Nephron (organoid): ENCODE measurements at regions not wholly inside any gene's neighbourhood (a gene's known extent, or its start where the extent isn't known, plus 50 kb on each side); places are given as distances from the start of the nearest gene placed in this dataset.

Experiments used
- H3K27ac Mint-ChIP-seq, 3 experiments: 2 replicates each; pipeline ENCODE4 v1.8.0; 2020; ENCODE audit warnings: mixed read lengths in 3 of 3, mild to moderate bottlenecking in 2 of 3, moderate library complexity in 1 of 3
- H3K27me3 Mint-ChIP-seq: 2 replicates; pipeline ENCODE4 v1.8.0; 2021; ENCODE audit warnings: low read depth, mild to moderate bottlenecking, moderate library complexity, mixed read lengths
- H3K36me3 Mint-ChIP-seq: 2 replicates; pipeline ENCODE4 v1.8.0; 2020; ENCODE audit warnings: low read depth, mixed read lengths
- H3K4me1 Mint-ChIP-seq: 2 replicates; pipeline ENCODE4 v1.8.0; 2020; ENCODE audit warnings: mixed read lengths
- H3K4me3 Mint-ChIP-seq, 3 experiments: 2 replicates each; pipeline ENCODE4 v1.8.0; 2020; ENCODE audit warnings: mild to moderate bottlenecking in 3 of 3, mixed read lengths in 3 of 3, moderate library complexity in 2 of 3
- H3K9me3 Mint-ChIP-seq: 2 replicates; pipeline ENCODE4 v1.8.0; 2020; ENCODE audit warnings: mixed read lengths
- TF ChIP-seq, protein P1 (sequence below), 3 experiments: fragments of 200-600 bp; sonication (generic); IDR thresholded peaks; one replicate each; pipeline ENCODE4 v1.5.0; 2021; ENCODE audit warnings: antibody characterized with exemption in 3 of 3; ENCODE audit not compliant: unreplicated experiment in 3 of 3

DNA sequence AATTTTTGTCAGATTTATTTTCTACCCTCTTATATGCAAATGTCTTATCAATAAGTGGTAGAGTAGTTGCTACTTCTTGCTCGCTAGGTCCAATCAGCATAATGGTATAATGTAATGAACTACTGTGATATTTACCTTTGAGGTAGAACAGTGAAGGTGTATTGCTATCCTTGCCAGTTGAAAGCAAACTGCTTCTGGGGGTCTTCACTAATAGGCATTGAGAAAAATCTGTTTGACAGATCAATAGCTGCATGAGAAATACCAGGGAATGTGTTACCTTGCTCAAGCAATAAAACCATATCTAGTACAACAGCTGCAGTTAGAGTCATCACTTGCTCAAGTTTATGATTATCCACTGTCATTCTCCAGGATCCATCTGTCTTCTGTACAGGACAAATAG, 50.1 kb upstream of the EFEMP1 start:
- TF ChIP-seq, protein P1, sequence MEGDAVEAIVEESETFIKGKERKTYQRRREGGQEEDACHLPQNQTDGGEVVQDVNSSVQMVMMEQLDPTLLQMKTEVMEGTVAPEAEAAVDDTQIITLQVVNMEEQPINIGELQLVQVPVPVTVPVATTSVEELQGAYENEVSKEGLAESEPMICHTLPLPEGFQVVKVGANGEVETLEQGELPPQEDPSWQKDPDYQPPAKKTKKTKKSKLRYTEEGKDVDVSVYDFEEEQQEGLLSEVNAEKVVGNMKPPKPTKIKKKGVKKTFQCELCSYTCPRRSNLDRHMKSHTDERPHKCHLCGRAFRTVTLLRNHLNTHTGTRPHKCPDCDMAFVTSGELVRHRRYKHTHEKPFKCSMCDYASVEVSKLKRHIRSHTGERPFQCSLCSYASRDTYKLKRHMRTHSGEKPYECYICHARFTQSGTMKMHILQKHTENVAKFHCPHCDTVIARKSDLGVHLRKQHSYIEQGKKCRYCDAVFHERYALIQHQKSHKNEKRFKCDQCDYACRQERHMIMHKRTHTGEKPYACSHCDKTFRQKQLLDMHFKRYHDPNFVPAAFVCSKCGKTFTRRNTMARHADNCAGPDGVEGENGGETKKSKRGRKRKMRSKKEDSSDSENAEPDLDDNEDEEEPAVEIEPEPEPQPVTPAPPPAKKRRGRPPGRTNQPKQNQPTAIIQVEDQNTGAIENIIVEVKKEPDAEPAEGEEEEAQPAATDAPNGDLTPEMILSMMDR (IDR thresholded peaks at IDR 0.05; ENCODE audit: unreplicated experiment in 3 of 3): no peak
- no peaks in the 10 kb centered on the region for H3K36me3 Mint-ChIP-seq
- peaks cover 5% of the 10 kb centered on the region for H3K9me3 Mint-ChIP-seq

DNA sequence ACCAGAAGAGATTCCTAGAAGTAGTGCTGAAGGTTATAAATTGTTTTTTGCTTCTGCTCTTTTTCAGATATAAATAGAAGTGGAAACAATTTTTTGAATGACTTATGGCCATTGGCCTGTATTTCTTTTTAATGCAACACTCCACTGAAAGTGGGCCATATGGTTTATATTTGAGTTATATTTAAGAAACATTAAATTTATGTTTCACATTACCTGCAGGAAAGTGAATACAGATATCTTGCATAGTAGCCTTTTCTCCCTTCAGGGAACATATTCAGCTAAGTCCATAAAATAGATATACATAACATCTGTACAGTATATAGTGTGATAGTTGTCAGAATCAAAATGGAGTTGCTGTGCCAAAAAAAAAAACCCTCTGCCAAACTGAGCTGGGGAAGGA, 53.1 kb upstream of the EFEMP1 start:
- Mint-ChIP-seq H3K9me3 (peaks cover 10% of the 10 kb centered on the region), H3K27me3 (no peaks in the 10 kb centered on the region), H3K4me3 (no peak overlapping the region), H3K4me1 (peaks cover 4% of the 10 kb centered on the region), H3K27ac (peak overlapping the region in 1 of 3 experiments; percentile 22), H3K36me3 (no peaks in the 10 kb centered on the region)
- TF ChIP-seq, protein P1 (IDR thresholded peaks at IDR 0.05; ENCODE audit: unreplicated experiment in 3 of 3): no peak

More for the DNA sequence above, 50.1 kb upstream of the EFEMP1 start:
- Mint-ChIP-seq H3K27me3 (no peaks in the 10 kb centered on the region), H3K27ac (no peak overlapping the region), H3K4me1 (peaks cover 4% of the 10 kb centered on the region), H3K4me3 (no peak overlapping the region)

DNA sequence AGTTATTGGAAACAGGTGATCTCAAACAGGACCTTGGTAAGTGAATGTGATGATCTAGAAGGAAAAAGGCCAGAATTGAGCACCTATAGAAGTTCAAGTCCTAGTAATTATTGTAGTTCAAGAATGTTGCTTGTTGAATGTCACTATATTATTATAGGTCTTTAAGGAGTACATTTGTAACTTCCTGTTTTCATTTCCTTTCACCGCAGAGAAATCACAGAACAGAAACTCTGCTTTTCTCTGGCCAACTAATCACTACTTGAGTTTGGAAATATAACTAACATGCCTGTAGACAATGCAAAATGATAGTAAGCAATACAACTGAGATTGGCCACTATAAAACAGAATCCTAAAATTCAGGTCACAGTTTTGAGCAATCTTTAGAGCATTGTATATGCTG, 61.8 kb upstream of the EFEMP1 start:
- TF ChIP-seq, protein P1 (IDR thresholded peaks at IDR 0.05; ENCODE audit: unreplicated experiment in 3 of 3): no peak
- Mint-ChIP-seq H3K9me3 (no peaks in the 10 kb centered on the region), H3K27me3 (peaks cover 10% of the 10 kb centered on the region), H3K4me1 (no peaks in the 10 kb centered on the region), H3K36me3 (no peaks in the 10 kb centered on the region), H3K4me3 (no peak overlapping the region), H3K27ac (no peak overlapping the region)

DNA sequence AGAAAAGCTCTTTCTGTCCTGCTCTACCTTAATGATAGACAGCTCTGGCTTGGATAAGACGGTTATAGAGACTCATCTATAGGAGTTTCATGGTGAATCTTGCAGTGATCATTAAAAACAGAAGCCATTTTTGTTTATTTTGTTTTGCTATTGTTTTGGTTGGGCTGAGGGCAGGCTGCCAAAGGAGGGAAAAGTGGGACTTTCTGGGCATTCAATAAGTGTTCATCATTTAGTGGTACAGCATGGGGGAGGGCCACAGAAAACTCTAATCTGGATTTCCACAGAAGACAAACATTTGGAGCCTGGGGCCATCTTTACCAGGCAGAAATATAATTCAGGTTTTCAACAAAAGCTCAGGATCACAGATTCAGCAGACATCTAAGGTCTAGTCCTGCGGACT, 62.4 kb upstream of the EFEMP1 start:
- TF ChIP-seq, protein P1 (IDR thresholded peaks at IDR 0.05; ENCODE audit: unreplicated experiment in 3 of 3): no peak
- peaks cover 10% of the 10 kb centered on the region for H3K27me3 Mint-ChIP-seq
- H3K9me3 Mint-ChIP-seq: no peaks in the 10 kb centered on the region

DNA sequence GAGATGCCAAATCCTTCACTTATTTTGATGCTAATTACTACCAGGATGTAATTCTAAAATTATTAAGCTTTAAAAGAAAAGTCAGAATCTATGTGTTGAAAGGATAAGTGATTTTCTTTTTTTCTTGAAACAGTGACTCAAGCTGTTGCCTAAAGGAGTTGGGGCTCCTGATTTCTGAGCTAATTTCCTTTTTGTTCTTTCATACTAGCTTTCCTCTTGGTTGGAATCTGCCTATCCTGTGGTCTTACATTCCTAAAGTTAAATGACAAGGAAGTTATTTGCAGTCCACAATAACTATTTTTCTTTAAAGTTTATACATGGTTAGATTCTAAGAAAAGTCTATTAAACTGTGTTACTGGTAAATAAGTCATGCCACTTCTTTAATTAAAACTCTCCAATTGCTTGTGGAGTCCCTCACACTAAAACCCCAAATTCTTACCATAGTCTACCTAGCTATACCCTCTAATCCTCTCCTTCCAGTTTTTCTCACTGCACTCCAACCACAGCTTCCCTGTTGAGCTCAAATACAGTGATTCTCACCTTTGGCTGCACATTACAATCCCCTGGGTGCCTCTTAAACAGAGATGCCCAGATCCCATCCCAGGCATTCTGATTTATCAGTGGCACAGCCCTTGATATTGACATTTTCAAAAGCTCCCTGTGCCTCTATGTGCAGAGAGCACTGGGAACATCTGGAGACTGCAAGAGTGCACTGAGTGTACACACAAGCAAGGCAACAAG, 63.3 kb upstream of the EFEMP1 start:
- no peaks in the 10 kb centered on the region for H3K4me1 Mint-ChIP-seq
- TF ChIP-seq, protein P1 (IDR thresholded peaks at IDR 0.05; ENCODE audit: unreplicated experiment in 3 of 3): no peak
- H3K27me3 Mint-ChIP-seq: peaks cover 14% of the 10 kb centered on the region
- no peaks in the 10 kb centered on the region for H3K36me3 Mint-ChIP-seq
- H3K4me3 Mint-ChIP-seq: no peak overlapping the region
- no peak overlapping the region for H3K27ac Mint-ChIP-seq
- no peaks in the 10 kb centered on the region for H3K9me3 Mint-ChIP-seq

More for the DNA sequence above, 62.4 kb upstream of the EFEMP1 start:
- Mint-ChIP-seq H3K4me1 (no peaks in the 10 kb centered on the region), H3K27ac (no peak overlapping the region), H3K4me3 (no peak overlapping the region), H3K36me3 (no peaks in the 10 kb centered on the region)

DNA sequence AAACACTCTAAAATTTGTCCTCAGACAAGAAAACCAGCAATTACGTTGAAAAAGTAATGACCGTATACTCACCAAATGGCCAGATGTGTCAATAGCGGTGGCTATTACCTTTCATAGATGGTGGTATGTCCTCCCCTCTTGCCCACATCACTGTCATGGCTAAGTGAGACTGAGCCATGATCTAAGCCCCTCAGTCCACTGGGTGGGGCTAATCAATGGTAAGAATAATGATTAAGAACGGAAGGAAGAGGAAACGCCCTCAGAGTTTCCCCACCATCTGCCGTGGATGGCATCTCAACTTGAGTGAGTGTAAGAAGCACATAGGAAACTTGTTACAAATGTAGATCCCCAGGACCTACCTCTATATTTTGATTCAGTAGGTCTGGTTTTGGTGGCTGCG, 65.8 kb upstream of the EFEMP1 start:
- TF ChIP-seq, protein P1 (IDR thresholded peaks at IDR 0.05; ENCODE audit: unreplicated experiment in 3 of 3): no peak
- H3K4me1 Mint-ChIP-seq: peaks cover 2% of the 10 kb centered on the region
- no peaks in the 10 kb centered on the region for H3K9me3 Mint-ChIP-seq
- H3K27ac Mint-ChIP-seq: no peak overlapping the region
- peaks cover 19% of the 10 kb centered on the region for H3K27me3 Mint-ChIP-seq
- no peaks in the 10 kb centered on the region for H3K36me3 Mint-ChIP-seq
- no peak overlapping the region for H3K4me3 Mint-ChIP-seq
